Ureter (tissue), 1 donor: ENCODE measurements at regions not wholly inside any gene's neighbourhood (a gene's known extent, or its start where the extent isn't known, plus 50 kb on each side); places are given as distances from the start of the nearest gene placed in this dataset.
"Not testable (repeated sequence)": the region's sequence is repeated elsewhere in the genome, so short reads cannot be mapped to it uniquely, and the experiment has no call there.

Experiments used
- DNase-seq: peaks from one replicate; pipeline ENCODE4 v3.0.0-alpha.2; 2020; ENCODE audit warnings: low spot score
- donor health status: DM: yes; HTN: yes; CAD: no.

DNA sequence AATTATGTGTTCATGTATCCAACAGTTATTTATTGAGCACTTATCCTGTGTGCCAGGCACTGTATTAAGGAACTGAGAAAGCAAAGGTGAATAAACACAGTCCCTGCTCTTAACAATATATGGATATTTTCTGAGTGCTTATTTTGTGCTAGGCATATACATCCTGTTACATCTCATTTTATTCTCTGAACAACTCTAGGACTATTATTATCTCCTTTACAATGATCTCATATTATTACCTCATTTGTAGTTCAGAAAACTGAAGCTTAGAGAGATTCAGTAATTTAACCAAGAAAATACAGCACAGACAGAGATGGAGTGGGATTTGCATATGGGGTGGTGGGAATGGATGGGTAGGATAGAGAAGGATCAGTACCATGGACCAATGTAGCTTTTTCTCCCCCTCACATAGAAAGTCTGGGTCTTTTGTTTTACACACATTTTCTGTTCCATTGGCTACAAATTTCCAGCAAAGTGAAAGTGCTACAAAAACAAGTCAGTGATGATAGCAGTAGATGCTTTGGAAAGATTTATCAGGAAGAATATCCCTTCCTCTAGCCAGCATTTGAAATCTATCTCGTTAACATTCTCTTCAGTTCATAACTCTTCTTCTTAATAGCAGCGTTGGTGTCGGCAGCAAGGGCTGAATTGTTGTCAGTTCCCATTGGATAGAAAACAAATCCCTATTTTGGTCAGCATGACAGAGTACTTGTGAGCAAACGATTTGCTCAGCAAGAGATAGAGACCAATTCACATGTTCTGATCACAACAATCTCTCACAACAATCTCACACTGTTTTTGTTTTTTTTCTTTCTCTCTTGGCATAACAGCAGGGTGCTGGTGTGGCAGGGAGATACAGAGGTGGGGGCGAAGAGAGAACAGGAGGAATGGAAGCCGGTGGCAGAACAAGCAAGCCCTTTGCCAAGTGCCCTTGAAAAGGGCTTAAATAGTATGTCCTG, 102.2 kb upstream of the KCTD1 start:
- DNase-seq = no peak

DNA sequence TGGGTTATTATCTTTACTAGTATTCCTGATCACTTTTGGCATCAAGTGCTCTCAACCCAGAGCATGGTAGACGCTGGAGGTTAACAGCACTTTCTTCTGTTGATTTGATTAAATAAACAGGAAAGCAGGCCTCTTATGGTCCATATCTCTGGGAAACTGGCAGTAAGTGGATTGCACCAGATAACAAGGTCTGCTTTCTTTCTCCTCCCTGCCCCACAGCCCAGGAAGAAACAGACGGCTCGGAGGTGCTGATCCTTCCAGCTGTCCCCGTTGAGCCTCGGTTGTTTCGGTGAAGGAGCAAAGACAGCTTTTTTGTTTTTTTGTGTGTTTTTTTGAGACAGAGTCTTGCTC, 100.8 kb upstream of the KCTD1 start:
- no peak for DNase-seq

DNA sequence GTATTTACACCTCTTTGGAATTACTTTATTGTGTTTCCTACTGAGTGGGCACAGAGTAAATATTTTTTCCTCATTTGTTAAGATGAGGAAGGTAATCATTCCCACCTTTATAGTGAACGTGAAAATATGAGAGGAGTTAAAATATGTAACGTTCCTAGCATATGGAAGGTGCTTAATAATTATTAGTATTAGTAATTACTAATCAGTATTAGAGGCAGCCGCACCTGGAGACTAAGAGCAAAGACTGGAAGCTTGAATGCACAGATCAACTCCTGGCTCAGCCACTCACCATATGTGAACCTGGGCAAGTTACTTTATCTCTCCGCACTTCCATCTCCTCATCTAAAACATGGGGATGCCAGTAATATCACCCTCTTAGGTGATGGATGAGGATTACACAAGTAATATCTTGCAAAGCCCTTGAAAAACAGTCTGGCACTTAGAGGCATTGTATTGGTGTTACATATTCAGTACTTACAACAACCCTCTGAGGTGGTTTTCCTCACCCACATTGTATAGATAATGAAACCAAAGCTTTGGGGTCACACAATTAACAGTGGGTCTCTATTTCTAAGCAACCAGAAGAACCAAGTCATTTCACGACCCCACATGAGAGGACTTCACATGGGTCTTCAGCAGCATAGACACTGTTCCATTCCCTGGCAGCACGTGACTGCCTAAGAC, 100.3 kb upstream of the KCTD1 start:
- no peak for DNase-seq

DNA sequence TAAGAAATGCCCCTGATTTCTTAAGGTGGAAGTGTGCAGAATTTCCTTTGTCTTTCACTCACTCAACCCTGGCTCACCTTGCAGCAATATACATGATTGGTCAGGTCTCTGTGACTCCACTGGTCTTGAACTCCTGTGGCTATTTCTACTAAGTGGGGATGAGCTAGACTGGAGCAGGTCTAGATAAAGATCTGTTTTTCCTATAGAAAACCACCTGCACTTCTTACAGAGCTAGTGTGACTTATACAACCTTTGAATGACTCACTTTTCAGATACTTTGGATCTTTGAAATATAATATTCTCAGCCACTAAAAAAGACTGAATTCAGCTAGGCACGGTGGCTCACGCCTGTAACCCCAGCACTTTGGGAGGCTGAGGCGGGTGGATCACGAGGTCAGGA, 98.5 kb upstream of the KCTD1 start:
- DNase-seq = no peak

DNA sequence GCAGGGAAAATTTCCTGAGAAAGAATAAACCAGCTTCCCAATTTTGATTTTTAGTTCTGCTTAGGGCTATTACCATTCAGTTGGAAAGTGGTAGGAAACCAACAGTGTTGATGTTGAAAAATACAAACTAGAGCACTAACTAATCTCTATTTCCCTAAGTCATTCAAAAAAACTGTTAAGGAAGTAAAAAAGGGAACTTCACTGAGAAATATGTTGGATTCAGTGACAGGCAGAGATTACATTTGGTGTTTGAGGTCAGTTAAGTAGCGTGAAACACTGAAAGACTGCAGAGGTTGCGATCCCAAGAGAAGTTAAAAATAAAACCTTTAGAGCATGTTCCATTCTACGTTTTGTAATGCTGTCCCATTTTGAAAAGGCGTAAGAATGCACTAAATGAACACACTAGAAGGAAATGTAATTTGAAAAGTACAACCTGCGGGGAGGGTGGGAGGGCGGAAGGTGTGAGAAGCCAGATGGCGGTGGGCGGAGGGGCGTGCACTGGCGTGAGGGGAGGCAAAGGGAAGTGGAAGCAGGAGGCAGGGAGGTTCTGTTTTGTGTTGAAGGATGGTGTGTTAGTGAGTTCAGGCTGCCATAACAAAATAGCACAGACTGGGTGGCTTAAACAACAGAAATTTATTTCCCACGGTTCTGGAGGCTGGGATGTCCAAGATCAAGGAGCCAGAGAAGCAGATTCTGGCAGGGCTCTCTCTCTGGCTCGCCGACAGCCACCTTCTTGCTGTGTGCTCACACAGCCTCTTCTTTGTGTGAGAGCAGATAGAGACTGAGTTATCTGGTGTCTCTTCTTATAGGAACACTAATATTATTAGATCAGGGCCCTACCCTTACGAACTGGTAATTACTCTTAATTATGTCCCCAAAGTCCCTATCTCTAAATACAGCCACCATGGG, 94.3 kb upstream of the KCTD1 start:
- DNase-seq = no peak

DNA sequence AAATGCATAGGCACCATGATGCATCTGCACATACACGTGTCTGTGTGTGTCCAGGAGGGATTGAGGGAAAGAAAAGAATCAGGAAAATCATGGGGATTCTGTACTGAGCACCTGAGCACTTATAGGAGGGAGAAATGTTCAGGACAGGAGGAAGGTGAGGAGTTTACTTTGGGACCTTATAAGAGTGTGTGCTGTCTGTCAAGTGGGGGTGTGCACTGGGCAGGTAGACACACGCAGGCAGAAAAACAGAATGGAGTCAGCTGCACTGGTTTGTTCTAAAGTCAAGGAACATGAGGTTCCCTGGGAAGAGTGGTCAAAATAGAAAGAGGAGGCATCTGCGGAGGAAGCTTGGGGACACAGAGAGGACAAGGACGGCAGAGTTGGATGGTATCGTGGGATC, 92.2 kb upstream of the KCTD1 start:
- no peak for DNase-seq

DNA sequence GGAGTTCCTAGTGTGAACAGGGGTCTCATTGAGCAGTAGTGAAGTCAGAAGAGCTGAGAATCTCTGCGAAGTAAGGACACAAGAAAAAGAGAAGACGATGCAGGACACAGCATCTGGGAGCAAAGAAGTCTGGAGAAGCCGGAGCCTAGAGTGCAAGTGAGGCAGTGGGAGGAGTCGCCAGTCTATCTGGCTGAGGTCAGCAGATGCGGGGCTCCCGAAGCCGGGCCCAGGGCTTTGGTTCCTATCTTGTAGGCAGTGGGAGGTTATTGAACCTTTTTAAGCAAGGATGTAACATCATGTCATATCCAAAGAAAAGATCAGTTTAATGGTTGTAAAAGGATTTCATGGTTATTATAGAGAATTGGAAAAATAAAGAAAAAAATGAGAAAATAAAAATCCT, 90.8 kb upstream of the KCTD1 start:
- no peak for DNase-seq

DNA sequence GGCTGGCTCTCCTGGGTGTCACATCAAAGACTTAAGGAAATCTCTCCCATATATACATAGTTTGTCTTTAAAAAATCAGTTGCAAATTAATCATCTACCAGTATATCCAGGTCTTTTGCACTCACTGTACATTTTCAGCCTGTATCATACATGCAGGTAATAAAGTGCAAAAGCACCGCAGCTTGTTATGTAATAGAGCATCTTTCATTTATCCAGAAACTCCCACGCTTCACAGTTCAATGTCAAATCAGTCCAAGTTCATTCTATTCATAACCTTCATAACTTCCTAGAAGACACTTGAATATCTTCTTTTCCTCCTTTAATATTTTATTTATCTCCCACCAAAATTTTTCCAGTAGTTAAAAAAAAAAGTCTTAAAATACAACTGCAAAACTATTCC, 89.6 kb upstream of the KCTD1 start:
- no peak for DNase-seq

DNA sequence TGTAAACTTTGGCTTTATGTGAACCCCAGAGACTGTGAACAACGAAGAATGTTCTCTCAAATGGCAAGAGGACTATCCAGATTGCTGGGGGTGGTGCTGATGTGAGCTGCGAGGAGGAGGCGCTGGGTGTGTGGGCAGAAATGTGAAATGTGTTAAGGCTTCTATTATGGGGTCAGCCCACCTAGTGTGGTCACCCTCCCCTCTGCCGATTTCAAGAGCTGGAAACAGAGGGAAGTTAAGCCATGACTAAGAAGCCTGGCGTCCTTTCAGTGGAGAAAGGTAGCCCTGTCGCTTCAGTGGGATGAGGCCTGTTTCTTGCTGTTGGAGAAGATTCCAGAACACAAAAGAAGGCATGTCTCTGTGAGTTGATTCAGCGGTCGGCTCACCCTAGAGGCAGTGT, 89.0 kb upstream of the KCTD1 start:
- DNase-seq = no peak

DNA sequence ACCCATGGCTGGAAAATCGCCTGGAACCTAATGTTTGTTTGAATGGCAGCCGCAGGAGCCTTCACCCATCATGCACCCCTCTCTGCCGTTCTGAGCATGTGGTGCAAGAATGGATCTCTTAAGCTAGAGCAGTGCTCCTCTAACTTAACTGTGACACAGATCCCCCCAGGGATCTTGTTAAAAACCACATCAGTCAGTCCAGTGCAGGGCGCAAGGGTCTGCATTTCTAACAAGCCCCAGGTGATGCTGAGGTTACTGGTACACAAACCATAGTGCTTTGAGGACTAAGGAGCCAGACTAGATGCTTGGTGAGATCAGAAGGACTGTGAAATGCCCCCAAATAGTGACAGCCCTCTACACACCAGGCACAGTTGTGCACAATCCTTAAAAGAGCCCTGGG, 87.1 kb upstream of the KCTD1 start:
- no peak for DNase-seq

DNA sequence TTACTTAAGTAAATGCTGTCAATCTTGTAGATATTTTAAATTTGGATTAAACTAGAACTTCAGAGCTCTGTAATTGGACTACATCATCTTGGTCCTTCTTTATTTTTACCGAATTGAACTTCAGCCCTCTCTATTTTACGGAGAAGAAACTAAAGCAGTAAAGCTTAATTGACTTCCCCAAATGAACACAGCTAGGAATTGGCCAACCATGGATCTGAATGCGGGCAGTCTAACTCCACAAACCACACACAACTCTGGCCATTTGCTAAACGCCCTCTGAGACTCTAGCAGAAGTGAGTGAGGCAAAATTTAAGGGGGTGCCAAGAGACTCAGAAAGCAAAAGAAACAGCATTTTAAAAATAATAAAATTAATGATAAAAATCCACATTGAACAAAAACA, 86.3 kb upstream of the KCTD1 start:
- no peak for DNase-seq

DNA sequence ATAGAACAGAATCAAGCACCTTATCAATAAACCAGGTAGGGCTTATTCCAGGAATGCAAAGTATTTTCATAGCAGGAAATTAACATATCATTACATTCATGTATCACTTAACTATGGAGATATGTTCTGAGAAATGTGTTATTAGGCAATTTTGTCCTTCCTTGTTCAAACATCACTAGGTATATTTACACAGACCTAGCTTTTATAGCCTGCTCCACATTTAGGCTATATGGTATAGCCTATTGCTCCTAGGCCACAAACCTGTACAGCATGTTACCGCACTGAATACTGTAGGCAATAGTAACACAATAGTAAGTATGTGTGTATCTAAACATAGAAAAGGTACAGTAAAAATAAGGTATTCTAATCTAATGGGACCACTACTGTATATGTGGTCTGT, 82.8 kb upstream of the KCTD1 start:
- no peak for DNase-seq

DNA sequence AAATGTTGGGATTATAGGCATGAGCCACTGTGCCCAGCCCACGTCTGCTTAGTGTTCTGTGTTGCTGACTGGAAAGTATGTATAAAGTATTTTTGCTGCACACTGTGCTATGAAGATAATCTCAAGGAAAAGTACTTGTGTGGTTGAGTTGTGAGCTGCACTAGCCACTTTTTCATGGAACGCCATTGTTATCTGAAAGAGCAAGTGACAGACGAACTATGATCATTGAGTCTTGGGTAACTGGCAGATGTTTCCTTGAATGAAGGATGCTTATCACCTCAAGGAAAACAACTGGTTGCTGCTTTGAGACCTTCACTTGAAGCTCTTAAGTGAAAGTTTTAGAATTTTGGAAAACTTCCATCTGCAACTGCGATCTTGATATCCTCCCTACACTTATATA, 82.2 kb upstream of the KCTD1 start:
- DNase-seq = no peak

DNA sequence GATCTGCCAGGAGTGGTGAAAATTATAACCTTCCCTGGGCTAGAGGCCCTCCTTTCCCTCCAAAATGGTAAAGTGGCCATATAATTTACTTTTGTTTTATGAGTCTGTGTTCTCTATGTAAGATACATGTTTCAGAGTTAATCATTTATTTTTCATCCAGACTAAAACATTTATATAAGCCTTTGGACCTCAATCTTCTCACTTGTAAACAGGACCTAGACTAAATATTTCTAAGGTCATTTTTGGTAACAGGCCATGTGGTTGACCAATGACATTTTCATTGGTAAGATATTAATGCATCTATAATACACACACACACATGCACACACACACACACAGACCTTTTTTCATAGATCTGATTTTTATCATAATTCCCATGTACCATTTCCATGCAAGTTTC, 79.7 kb upstream of the KCTD1 start:
- no peak for DNase-seq

DNA sequence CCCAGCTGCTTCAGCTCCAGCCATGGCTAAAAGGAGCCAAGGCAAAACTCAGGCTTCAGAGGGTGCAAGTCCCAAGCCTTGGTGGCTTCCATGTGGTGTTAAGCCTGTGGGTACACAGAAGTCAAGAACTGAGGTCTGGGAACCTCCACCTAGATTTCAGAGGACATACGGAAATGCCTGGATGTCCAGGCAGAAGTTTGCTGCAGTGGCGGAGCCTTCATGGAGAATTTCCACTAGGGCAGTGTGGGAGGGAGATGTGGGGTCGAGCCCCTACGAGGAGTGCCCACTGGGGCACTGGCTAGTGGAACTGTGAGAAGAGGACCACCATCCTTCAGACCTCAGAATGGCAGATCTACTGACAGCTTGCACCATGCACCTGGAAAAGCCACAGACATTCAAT, 76.1 kb upstream of the KCTD1 start:
- no peak for DNase-seq

DNA sequence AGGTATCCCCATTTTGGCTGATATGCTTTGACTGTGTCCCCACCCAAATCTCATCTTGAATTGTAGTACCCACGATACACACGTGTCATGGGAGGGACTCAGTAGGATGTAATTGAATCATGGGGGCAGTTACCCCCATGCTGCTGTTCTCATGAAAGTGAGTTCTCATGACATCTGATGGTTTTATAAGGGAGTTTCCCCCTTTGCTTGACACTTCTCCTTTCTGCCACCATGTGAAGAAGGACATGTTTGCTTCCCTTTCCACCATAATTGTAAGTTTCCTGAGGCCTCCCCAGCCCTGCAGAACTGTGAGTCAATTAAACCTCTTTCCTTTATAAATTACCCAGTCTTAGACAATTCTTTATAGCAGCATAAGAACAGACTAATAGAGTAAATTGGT, 75.0 kb upstream of the KCTD1 start:
- DNase-seq = not testable (repeated sequence)

DNA sequence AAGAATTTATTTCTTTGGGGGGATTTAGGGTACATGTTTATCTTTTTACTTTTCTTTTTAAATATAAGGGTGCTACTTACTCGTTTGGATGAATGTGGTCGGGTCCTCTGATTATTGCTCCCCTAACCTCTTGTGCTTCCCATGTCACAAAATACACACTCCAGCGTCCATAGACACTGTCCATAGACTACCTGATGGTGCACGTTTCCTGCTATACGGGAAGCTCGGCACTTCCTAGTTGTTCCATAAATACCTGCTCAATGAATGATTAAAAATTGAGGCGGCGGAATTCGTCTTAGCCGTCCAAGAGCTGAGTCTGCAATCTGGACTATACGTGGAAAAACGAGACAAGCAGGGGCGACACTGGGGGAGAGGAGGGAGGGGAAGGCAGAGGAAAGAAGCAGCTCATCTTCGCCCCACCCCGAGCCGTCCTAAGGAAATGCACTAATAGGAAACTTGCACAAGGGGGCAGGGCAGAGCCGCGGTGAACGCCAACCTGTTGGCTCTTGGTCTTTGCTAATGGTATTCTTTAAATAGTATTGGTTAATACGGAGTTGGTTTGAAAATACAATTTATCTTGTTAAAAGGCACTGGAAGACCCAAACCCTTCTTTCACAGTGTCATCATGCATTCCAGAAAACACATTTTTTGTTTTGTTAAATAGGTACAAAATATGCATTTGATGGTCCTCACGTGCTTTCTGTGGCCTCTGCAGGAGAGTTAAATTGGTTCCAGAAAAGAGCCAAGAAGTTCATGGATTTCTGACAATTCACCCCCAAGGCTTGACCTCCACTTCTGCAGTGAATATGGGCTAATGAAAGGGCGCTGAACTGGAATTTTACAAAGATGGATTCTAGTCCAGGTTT, 73.0 kb upstream of the KCTD1 start:
- no peak for DNase-seq

DNA sequence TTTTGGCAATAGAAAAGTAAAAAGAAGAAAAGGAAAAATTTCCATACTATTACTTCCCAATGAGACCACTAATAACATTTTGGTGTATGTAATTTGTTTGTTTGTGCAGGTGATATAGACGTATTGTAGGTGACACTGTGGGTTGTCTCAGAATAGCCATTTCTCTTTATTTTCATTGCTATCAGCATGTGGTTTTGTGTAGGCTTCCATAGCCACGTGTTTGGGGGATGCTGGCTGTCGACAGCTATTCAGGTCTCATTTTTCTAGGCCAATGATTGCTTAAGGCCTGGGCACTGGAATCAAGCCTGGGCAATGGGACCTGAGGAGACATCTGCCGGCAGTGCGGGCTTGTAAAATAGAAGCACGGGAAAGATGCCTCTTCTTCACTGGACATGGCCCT, 71.0 kb upstream of the KCTD1 start:
- DNase-seq = no peak

DNA sequence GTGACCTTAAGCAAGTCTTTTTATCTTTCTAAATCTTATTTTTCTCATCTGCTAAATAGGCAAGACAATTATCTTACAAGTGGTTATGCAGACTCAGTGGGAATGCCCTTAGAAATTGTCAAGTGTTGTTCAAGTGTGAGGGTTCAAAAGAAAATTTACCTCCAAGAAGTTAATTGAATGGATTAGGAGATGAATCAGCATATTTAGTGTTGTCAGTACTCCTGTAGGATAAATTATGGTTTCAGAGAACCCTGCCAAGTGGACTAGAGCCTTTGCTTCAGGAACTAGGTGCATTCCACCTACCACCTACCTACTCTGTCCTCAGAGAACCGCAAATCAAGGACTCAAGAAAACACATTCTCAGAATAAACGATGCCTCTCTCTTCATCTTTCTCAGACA, 69.8 kb upstream of the KCTD1 start:
- no peak for DNase-seq

DNA sequence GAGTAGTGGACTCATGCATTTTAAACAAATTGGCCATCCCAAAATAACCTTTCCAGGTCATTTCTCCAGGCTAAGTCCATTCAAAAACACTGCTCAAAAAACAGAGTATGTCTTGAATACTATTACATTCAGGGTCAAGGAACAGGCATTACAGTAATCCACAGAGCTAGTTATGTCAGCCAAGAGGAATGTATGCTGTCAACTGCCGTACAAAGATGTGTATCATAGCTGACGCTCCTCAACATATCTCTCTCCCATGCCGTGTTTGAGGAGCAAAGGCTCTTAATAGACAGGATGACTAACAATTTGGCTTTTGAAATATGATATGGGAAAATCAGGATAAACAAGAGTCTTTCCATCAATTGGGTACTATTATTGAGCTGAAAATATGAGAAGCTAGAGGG, 68.8 kb upstream of the KCTD1 start:
- no peak for DNase-seq

DNA sequence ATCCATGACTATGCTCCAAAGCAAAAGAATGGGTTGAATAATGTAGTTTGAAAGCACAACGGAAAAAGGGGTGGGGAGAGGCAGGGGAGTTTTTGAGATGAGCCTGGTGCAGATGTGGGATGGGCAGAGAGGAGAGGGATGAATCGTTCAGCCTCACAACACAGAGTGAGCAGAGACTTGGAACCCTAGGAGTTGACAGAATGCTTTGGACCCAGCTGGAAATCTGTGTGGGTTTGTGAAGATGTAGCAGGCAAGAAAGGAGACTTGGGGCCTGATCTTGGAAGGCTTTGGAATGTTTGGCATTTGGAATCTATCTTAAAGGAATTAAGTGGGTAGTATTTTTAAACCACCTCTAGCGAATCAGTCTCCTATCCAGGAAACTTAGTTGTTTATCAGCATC, 66.0 kb upstream of the KCTD1 start:
- DNase-seq = no peak
